D721Med (cell line): ENCODE measurements at regions not wholly inside any gene's neighbourhood (a gene's known extent, or its start where the extent isn't known, plus 50 kb on each side); places are given as distances from the start of the nearest gene placed in this dataset.
A peak's percentile ranks its signal among the peaks of the same experiment; 100 is the strongest.
"Not testable (repeated sequence)": the region's sequence is repeated elsewhere in the genome, so short reads cannot be mapped to it uniquely, and the experiment has no call there.

Source experiments
- DNase-seq: peaks from one replicate; pipeline ENCODE4 v3.0.0; 2011; ENCODE audit warnings: low spot score; ENCODE audit not compliant: insufficient read length
- FAIRE-seq: peaks from 2 replicates; lab custom pipeline; 2011; peaks lifted over from hg19 to GRCh38; lab: Jason Lieb, UNC
- CTCF ChIP-seq: IDR thresholded peaks from 2 replicates; pipeline ENCODE4 v1.5.1; 2012; ENCODE audit warnings: mild to moderate bottlenecking, control low read depth; ENCODE audit not compliant: insufficient read depth; ENCODE audit errors: missing control alignments

GRCh38 chr2:190005513-190005912 is 57.0 kb downstream of the MSTN start:
- no peak for TF ChIP-seq CTCF

DNA sequence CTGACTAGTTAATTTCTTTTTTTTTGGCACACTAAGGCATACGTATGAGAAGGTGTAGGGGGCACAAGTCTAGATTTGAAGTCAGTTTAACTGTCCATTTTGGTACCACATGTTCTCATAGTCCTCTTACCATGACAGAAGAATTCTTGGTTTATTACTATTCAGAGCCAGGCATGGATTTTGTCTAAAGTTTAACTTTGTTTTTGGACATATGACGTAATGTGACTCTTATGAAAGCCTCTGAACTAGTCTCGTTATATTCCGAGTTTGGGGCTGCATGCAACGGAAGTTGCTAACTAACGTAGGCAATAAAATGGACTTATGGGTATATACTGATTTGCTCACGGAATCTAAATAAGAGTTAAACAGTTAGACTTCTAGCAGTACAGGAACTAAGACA is 62.9 kb downstream of the MSTN start:
- no peak for TF ChIP-seq CTCF
- DNase-seq: no peak
- FAIRE-seq: no peak

More at GRCh38 chr2:190005513-190005912, 57.0 kb downstream of the MSTN start:
- FAIRE-seq: no peak
- no peak for DNase-seq

- not testable (repeated sequence) for FAIRE-seq
These were observed 63.9 kb downstream of the MSTN start for GRCh38 chr2:189998665-189999064.

DNA sequence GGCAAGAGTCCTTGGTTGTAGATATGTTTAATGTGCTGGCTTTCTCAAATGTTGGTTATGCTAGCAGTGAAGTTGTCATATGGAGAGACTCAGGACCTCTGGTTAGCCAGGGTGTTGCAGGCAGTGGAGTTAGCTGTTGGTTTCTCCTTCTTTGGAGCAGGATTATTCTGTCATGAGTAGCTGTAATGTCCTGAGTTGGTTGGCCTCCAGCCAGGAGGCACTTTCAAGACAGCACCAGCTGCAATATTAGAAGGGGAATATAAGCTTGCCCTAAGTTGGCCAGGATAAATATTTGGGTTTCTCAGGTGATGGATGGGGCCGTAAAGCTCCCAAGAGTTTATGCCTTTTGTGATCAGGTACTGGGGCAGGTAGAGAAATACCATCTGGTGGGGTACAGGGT is 65.5 kb downstream of the MSTN start:
- no peak for TF ChIP-seq CTCF
- DNase-seq (no peak), FAIRE-seq (no peak)

More at GRCh38 chr2:189998665-189999064, 63.9 kb downstream of the MSTN start:
- DNase-seq: not testable (repeated sequence)

DNA sequence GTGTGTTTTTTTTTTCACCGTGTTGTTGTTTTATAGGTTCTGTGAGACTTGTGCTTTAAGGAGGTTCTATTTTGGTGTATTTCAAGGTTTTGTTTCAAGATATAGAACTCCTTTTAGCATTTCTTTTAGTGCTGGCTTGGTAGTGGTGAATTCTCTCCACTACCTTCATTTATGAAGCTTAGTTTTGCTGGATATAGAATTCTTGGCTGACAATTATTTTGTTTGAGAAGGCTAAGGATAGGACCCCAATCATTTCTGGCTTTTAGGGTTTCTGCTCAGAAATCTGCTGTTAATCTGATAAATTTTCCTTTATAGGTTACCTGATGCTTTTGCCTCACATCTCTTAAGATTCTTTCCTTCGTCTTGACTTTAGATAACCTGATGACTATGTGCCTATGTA is 66.8 kb downstream of the MSTN start:
- TF ChIP-seq CTCF: no peak
- FAIRE-seq (no peak), DNase-seq (no peak)

- no peak for DNase-seq
- peak; percentile 21 for FAIRE-seq
- peak; percentile 23 for TF ChIP-seq CTCF
These were observed 79.6 kb downstream of the MSTN start for GRCh38 chr2:189982780-189983394.

DNA sequence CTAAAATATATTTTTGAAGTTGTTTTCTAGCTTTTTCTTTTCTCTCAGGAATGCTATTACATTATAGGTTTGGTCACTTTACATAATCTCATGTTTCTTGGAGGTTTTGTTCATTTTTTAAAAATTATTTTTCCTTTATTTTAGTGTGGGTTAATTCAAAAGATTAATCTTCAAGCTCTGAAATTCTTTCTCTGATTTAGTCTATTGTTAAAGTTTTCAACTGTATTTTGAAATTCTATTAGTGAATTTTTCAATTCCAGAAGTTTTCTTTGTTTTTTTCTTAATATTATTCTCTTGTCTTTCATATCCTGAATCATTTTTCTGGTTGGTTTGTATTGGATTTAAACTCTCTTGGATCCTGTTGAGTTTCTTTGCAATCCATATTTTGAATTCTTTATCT is 80.4 kb downstream of the MSTN start:
- no peak for FAIRE-seq
- no peak for DNase-seq
- TF ChIP-seq CTCF: no peak

GRCh38 chr2:189976488-189976887 is 86.0 kb downstream of the MSTN start:
- not testable (repeated sequence) for FAIRE-seq, DNase-seq
